Ovary (tissue), 3 donors: ENCODE measurements at regions not wholly inside any gene's neighbourhood (a gene's known extent, or its start where the extent isn't known, plus 50 kb on each side); places are given as distances from the start of the nearest gene placed in this dataset.

Experiments used
- POLR2A ChIP-seq: fragments of 450-650 bp; IDR thresholded peaks from one replicate; pipeline ENCODE4 v1.6.1; 2017; ENCODE audit warnings: antibody characterized with exemption, mild to moderate bottlenecking, moderate library complexity
- TF ChIP-seq, protein P1 (sequence below), 3 donors: fragments of 450-650 bp in 2 of 3; fragments of 200-600 bp in 1 of 3; IDR thresholded peaks; one replicate each; pipeline versions ENCODE4 v1.5.1 to v1.8.0; 2016 to 2022; ENCODE audit warnings: antibody characterized with exemption in 3 of 3, mild to moderate bottlenecking in 1 of 3
- donor health status: DM: no; HTN: no; CAD: no.

DNA sequence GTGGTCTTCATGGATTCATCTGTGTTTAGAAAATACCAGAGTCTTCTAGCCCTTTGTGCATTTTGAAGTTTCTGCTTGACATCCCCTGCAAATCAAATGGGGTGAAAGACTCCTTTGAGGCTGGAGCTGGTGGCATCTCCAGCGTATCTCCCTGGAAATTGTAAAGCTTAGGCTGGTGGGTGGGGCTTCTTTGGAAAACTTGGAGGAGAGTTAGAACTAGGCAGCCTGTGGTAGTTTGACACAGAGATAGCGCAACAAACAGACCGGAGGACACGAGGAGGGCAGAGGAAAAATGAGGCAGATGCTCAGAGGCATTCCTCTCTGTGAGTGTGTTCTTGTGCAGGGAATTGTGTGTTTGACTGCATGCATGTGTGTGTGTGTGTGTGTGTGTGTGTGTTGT is 116.3 kb downstream of the IRX5 start:
- TF ChIP-seq POLR2A: no peak
- TF ChIP-seq, protein P1, sequence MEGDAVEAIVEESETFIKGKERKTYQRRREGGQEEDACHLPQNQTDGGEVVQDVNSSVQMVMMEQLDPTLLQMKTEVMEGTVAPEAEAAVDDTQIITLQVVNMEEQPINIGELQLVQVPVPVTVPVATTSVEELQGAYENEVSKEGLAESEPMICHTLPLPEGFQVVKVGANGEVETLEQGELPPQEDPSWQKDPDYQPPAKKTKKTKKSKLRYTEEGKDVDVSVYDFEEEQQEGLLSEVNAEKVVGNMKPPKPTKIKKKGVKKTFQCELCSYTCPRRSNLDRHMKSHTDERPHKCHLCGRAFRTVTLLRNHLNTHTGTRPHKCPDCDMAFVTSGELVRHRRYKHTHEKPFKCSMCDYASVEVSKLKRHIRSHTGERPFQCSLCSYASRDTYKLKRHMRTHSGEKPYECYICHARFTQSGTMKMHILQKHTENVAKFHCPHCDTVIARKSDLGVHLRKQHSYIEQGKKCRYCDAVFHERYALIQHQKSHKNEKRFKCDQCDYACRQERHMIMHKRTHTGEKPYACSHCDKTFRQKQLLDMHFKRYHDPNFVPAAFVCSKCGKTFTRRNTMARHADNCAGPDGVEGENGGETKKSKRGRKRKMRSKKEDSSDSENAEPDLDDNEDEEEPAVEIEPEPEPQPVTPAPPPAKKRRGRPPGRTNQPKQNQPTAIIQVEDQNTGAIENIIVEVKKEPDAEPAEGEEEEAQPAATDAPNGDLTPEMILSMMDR (IDR thresholded peaks at IDR 0.05): no peak
